ENCODE measurements at regions not wholly inside any gene's neighbourhood (a gene's known extent, or its start where the extent isn't known, plus 50 kb on each side); places are given as distances from the start of the nearest gene placed in this dataset.

DNA sequence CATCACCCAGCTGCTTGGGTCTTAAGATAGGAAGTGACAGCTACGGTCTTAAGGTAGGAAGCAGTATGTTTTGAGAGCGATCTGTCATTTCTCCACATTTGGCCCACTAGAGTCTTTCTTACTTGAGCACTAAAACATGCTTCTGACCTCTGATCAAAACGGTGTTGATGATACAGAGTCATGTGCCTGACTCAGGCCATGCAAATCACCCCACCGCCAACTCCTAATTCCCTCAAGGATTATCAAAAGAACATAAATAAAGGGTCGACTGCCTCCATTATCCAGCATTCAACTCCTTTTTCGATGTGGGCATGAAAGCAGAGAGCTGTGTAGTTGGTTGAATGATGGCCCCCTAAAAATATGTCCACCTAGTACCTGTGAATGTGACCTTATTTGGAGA is 201.7 kb upstream of the PROK2 start:
- dilution Hi-C loops (cut with MboI; ENCODE audit: extremely low pct_ligation_motif_present, low sequenced_read_pairs) (no loop called here), intact Hi-C loops (cut with micrococcal nuclease) (no loop called here)
- TF ChIP-seq POLR2AphosphoS5 (IDR thresholded peaks at IDR 0.05; ENCODE audit: insufficient read depth, low read depth, low read length) (no peak), GATA2 (IDR thresholded peaks at IDR 0.05; ENCODE audit: insufficient read depth, insufficient read length, low read depth, low read length) (no peak), MYC (IDR thresholded peaks at IDR 0.05; ENCODE audit: low read depth, low read length) (no peak), CTCF (IDR thresholded peaks at IDR 0.05; ENCODE audit: extremely low read depth in 1 of 2, insufficient read depth in 1 of 2, low read depth in 1 of 2, low read length in 2 of 2) (no peak), EZH2 (IDR thresholded peaks at IDR 0.05; ENCODE audit: borderline replicate concordance, low read depth, low read length, severe bottlenecking) (no peak), FOS (IDR thresholded peaks at IDR 0.05; ENCODE audit: borderline replicate concordance, insufficient read depth, low read length) (no peak), POLR2A (IDR thresholded peaks at IDR 0.05; ENCODE audit: low read depth, low read length) (no peak), JUN (IDR thresholded peaks at IDR 0.05; ENCODE audit: borderline replicate concordance, insufficient read depth, insufficient read length, low read depth) (no peak), MAX (IDR thresholded peaks at IDR 0.05; ENCODE audit: insufficient read depth, insufficient read length) (no peak)

More for the DNA sequence above, 201.7 kb upstream of the PROK2 start:
- H3K9me1 ChIP-seq (replicated peaks; ENCODE audit: control insufficient read depth, extremely low read depth, insufficient read depth, low read length): no peaks in the 10 kb centered on the region
- H3K9ac ChIP-seq (replicated peaks; ENCODE audit: extremely low read depth, insufficient read depth, low read length): no peak overlapping the region
- no peak for DNase-seq (ENCODE audit: low read depth, low spot score)
- no peaks in the 10 kb centered on the region for H3K4me1 ChIP-seq (ENCODE audit: control insufficient read depth, extremely low read depth, insufficient read depth, low read length)
- no peaks in the 10 kb centered on the region for H3K36me3 ChIP-seq (ENCODE audit: control insufficient read depth in 2 of 2, extremely low read depth in 1 of 2, insufficient read depth in 2 of 2, low read length in 2 of 2)
- CTCF ChIA-PET: interaction anchor here (1.6 to 2.0 kb wide), 2 partner anchors 680 to 835 kb away, joined by 4 to 24 read pairs; no protein-coding TSS in a partner anchor
- no peaks in the 10 kb centered on the region for H3K9me3 ChIP-seq (replicated peaks; ENCODE audit: control insufficient read depth, insufficient read depth, low read length)
- POLR2A ChIA-PET: no interaction called here
- H4K20me1 ChIP-seq (replicated peaks; ENCODE audit: control insufficient read depth, extremely low read depth, insufficient read depth, low read length): no peaks in the 10 kb centered on the region
- no peak overlapping the region for H3K4me3 ChIP-seq (replicated peaks in 1 of 3; ENCODE audit: insufficient read depth in 1 of 3, low read depth in 1 of 3, low read length in 3 of 3)
- BruUV-seq (replicated peaks): no TSS peak
- no peak for FAIRE-seq
- no peaks in the 10 kb centered on the region for H3K27me3 ChIP-seq (ENCODE audit: control insufficient read depth in 2 of 2, insufficient read depth in 2 of 2, low read length in 2 of 2)
- no peaks in the 10 kb centered on the region for H3K79me2 ChIP-seq (ENCODE audit: control insufficient read depth, insufficient read depth, low read length)
- no peak overlapping the region for H2AFZ ChIP-seq (ENCODE audit: low read depth, low read length)
- no peak overlapping the region for H3K27ac ChIP-seq (ENCODE audit: insufficient read depth, low read depth, low read length)
- no peak overlapping the region for H3K4me2 ChIP-seq (ENCODE audit: insufficient read depth, low read length)

Data from endothelial cell of umbilical vein (primary cell).